Brain microvascular endothelial cell (primary cell): ENCODE measurements at regions not wholly inside any gene's neighbourhood (a gene's known extent, or its start where the extent isn't known, plus 50 kb on each side); places are given as distances from the start of the nearest gene placed in this dataset.
"Not testable (repeated sequence)": the region's sequence is repeated elsewhere in the genome, so short reads cannot be mapped to it uniquely, and the experiment has no call there.

Experiments used
- DNase-seq: peaks from one replicate; pipeline ENCODE4 v3.0.0-alpha.2; 2020
- H3K27ac ChIP-seq: fragments of 250-450 bp; sonication (Bioruptor Pico); 2 replicates; pipeline ENCODE4 v1.5.1; 2020; ENCODE audit warnings: mild to moderate bottlenecking, moderate library complexity
- H3K27me3 ChIP-seq: fragments of 250-450 bp; sonication (Bioruptor Pico); replicated peaks from 2 replicates; pipeline ENCODE4 v1.5.1; 2020; ENCODE audit warnings: mild to moderate bottlenecking
- H3K36me3 ChIP-seq: fragments of 250-450 bp; sonication (Bioruptor Pico); replicated peaks from 2 replicates; pipeline ENCODE4 v1.5.1; 2020; ENCODE audit warnings: mild to moderate bottlenecking
- H3K4me3 ChIP-seq: 2 replicates; pipeline ENCODE4 v1.5.1; 2011; ENCODE audit warnings: low read depth, mild to moderate bottlenecking, control low read depth, low read length, moderate library complexity
- CTCF ChIP-seq: IDR thresholded peaks from 2 replicates; pipeline ENCODE4 v1.5.1; 2011; ENCODE audit warnings: low read depth, mild to moderate bottlenecking, moderate library complexity, low read length, control low read depth, inconsistent platforms; ENCODE audit errors: missing control alignments
- in situ Hi-C: cut with HindIII; loops from 2 replicates; pipeline ENCODE4 v1.10.0; 2017; ENCODE audit warnings: low sequenced_read_pairs, low pct_ligation_motif_present

GRCh38 chr4:1523907-1524636, 117.8 kb upstream of the NKX1-1 start:
- Histone ChIP-seq H3K4me3 (no peak overlapping the region), H3K27ac (no peak overlapping the region), H3K36me3 (no peaks in the 10 kb centered on the region), H3K27me3 (peaks cover 2% of the 10 kb centered on the region)
- TF ChIP-seq CTCF: no peak
- DNase-seq: no peak
- in situ Hi-C loops: no loop called here

GRCh38 chr4:1523506-1523905, 117.3 kb upstream of the NKX1-1 start:
- no peak overlapping the region for H3K4me3 ChIP-seq
- H3K27ac ChIP-seq: no peak overlapping the region
- H3K36me3 ChIP-seq: no peaks in the 10 kb centered on the region
- in situ Hi-C loops: no loop called here
- peaks cover 2% of the 10 kb centered on the region for H3K27me3 ChIP-seq
- DNase-seq: no peak
- TF ChIP-seq CTCF: no peak

- no peak for TF ChIP-seq CTCF
- H3K36me3 ChIP-seq: no peaks in the 10 kb centered on the region
- in situ Hi-C loops: no loop called here
- H3K27ac ChIP-seq: no peak overlapping the region
- DNase-seq: no peak
- no peak overlapping the region for H3K4me3 ChIP-seq
- H3K27me3 ChIP-seq: peaks cover 2% of the 10 kb centered on the region
Measured at GRCh38 chr4:1523033-1523432, 116.8 kb upstream of the NKX1-1 start.

- in situ Hi-C loops: no loop called here
- Histone ChIP-seq H3K27ac (no peak overlapping the region), H3K27me3 (peaks cover 2% of the 10 kb centered on the region), H3K4me3 (no peak overlapping the region), H3K36me3 (no peaks in the 10 kb centered on the region)
- no peak for TF ChIP-seq CTCF
- no peak for DNase-seq
Measured at GRCh38 chr4:1522606-1523005, 116.4 kb upstream of the NKX1-1 start.

GRCh38 chr4:1521821-1522361, 115.6 kb upstream of the NKX1-1 start:
- Histone ChIP-seq H3K27me3 (peaks cover 2% of the 10 kb centered on the region), H3K27ac (no peak overlapping the region), H3K4me3 (no peak overlapping the region), H3K36me3 (no peaks in the 10 kb centered on the region)
- no peak for DNase-seq
- in situ Hi-C loops: no loop called here
- no peak for TF ChIP-seq CTCF

- DNase-seq, in situ Hi-C loops, H3K36me3 ChIP-seq, H3K27ac ChIP-seq, H3K27me3 ChIP-seq, H3K4me3 ChIP-seq: not testable (repeated sequence)
Measured at GRCh38 chr4:1520795-1521576, 114.7 kb upstream of the NKX1-1 start.
